NCI-H187 (cell line): ENCODE measurements at regions not wholly inside any gene's neighbourhood (a gene's known extent, or its start where the extent isn't known, plus 50 kb on each side); places are given as distances from the start of the nearest gene placed in this dataset.
"Not testable (repeated sequence)": the region's sequence is repeated elsewhere in the genome, so short reads cannot be mapped to it uniquely, and the experiment has no call there.

Source experiments
- DNase-seq, 2 experiments: peaks; one replicate each; lab custom pipeline; 2025; lab: John Stamatoyannopoulos, UW

DNA sequence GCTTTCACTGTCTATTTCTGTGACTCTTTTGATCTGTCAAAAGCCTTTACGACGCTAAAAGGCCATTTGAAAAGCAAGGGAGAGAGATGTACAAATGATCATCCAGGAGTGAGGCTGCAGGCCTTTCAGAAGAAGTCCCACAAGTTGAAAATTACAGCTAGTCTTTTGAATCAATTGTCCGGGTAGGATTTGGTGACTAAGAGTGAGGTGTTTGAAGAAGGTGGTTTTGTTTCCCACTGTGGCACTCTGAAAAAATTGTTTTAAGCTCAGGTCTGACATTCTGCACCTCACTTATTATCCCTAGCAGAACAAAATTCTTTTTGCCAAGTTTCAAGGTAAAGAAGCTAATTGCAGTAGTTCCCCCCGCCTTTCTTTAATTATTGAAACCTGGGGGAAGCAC is 50.8 kb upstream of the TMEM108 start:
- DNase-seq, result no peak

DNA sequence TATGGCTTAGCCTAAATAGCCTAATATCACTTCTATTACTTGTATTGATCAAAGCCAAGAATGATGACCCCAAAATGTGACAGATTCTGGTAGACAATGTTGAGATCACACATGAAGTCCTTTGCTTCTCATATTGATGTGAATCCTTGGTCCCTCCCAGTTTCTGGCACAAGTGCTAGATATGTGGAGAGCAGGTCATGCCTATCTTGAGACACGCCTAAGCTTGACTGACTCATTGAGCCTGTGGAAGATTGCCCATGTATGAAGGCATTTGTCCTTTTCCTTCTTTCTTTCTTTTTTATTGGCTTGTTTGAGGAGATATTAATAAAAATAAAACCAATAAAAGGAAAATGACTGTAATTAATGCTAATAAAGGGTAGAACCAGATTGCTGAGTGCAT is 54.0 kb upstream of the TMEM108 start:
- DNase-seq, result no peak

DNA sequence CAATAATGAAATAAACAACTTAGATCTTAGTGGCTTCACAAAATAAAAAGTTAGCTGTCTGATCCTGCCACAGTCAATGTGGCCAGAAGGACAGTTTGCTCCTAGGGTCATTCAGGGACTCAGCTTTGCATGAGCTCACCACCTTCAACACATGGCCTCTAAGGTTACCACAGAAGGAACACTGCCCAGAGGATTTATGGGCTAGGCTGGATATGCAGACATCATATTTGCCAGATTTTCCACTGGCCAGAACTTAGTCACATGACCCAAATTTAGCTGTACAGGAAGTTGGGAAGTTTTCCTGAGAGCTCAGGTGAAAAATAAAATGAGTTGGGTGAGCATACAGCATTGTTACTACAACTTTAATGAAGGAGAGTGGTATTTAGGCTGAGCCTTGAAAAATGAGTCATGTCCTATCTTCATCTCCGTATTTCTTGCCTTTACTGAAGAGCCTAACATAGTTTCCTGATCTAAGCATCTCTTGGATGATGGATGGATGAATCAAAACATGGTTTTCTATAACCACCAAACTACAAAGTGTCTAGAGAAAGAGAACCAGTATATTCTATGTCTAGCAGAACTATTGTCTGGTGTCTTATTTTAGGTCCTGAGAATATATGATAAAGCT is 54.9 kb upstream of the TMEM108 start:
- no peak for DNase-seq

DNA sequence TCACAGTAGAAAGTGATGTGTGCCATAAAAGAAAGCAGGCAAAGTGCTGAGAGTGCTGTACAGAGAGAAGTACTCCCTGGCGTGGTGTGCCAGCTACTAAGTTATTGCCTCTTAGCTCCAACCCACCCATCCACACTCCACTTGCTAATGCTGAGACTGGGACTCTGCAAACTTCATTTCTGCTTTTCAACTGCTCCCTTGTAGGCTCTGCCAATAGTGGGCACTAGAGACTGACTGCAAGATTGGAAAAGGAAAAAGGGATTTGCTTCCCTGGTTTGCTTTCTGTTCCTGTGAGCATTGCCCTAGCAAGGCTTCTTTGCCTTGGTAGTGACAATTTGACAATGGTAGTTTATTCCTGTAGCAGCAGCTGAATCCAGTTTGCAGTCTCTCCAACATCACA is 56.5 kb upstream of the TMEM108 start:
- DNase-seq, result no peak

DNA sequence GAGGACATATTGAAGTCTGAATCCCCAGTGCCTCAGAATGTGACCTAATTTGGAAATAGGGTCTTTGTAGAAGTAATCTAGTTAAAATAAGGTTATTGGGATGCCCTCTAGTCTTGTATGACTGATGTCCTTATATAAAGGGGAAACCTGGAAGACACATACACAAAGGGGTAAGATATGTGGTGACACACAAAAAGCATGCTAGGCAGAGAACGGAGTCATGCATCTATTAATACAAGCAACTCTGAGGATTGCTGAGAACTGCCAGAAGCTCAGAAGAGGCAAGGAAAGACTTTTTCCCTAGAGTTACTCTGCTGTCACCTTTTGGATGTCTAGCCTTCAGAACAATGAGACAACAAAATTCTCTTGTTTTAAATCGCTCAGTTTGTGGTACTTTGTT is 58.1 kb upstream of the TMEM108 start:
- DNase-seq, result no peak

DNA sequence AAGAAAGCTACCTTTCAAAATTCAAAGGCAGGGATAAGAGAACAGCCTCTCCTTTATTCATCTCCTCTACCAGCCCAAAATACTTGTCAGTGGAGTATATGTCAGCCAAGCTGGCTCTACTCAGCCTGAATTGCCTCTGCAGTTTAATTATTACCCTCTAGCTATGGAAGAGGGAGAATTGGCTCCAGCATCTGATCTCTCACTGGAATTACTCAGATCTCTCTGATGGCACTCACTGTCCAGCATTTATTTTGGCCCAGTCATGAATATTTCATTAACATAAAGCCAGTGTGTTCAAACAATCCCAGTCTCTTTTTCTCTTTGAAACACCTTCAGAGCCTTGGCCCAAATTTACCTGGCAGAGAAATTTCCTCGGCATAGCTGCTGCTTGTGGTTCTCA is 58.6 kb upstream of the TMEM108 start:
- no peak for DNase-seq

DNA sequence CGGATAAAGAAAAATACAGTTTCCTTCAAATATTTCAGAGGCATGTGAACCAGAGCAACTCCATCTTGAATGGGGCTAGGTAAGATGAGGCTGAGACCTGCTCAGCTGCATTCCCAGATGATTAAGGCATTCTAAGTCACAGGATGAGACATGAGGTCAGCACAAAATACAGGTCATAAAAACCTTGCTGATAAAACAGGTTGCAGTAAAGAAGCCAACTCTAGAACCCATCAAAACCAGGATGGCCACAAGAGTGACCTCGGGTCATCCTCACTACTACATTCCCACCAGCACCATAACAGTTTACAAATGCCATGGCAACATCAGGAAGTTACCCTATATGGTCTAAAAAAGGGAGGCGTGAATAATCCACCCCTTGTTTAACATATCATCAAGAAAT is 59.2 kb upstream of the TMEM108 start:
- DNase-seq, result not testable (repeated sequence)

DNA sequence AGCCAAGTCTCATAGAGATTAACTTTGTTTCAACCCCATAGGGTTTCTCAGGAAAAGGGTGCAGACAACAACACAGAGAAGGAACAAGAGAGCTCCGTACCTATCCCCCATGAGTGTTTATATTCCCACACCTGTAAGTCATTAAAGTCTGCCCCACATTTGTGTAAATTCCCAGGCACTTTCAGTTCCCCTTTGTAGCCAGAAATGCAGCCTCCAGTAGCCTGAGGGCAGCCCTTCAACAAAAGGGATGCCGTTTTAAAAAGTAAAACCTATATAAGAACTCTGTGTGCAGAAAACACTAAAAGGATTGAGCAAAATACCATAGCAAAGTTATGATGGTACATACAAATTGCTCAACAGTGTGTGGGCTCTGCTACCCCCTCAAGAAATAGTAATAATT is 59.7 kb upstream of the TMEM108 start:
- no peak for DNase-seq

DNA sequence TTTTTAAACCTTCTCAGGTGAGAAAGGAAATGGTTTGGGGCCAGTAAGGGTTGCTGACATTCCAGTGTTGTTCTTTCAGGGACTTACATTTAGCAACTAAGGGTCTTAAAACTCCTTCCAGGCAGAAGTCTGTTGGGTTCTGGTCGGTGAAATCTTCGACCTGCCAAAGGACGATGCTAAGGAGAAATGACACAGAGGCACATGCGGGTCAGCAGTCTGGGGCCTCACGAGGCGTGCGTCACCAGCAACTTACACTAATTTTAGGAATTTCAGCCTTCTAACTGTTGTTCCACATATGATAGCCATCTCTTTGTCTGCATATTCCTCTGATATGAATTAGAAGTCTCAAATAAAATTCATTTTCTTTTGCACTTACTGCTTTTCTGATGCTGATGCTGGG is 64.1 kb upstream of the TMEM108 start:
- DNase-seq, result no peak

DNA sequence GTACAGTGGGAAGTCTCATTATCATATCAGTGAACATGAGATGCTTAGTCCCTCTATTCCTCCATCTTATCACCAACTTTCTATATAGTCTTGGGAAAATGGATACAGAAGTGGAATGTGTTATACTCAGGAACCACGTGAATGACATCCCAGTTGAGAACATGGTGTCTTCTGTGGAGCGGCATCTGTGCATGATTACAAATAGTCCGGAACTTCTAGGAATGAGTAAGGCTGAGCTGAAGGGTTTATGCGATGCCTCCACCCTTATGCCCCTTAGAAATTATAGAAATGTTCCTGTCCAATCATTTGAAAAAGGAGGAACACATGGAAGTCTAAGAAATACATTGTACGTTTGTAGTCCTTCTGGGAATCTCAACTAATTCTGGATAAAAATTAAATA is 64.8 kb upstream of the TMEM108 start:
- no peak for DNase-seq

DNA sequence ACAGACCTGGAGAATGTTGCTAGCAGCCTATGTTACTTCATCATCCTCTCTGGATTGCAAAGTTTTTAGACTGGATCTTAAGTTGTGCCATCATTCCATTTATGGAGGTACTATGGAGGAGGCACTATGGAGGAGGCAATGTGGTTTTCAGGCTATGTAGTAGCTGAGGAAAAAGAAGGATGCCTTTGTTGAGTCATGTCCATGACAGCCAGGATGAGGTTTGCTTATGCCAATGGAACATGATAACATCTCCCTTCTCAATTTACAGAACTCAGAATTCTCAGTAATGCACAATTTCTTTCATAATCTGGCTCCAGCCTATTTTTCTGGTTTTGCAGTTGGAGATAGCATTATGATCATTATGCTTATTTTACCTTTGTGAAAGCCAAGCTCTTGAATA is 65.9 kb upstream of the TMEM108 start:
- DNase-seq, result no peak

DNA sequence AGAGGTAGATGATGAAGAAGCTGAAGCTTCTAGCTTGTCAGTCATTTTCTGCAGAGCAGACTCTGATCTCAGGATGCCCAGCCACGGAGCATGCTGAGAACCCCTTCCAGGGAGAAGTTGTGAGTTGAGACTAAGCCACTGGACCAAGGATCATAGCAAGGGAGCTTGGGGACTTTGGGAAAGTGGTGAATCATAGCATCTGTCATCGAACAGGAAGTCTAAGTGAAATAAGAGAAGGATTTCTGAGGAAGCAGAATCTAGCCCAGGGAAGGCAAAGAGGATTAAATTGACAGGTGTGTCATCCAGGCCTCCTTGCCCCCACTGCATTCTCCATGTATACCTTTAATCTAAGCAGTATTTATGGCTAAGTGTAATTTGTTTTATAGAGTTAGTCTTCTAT is 71.8 kb upstream of the TMEM108 start:
- no peak for DNase-seq

DNA sequence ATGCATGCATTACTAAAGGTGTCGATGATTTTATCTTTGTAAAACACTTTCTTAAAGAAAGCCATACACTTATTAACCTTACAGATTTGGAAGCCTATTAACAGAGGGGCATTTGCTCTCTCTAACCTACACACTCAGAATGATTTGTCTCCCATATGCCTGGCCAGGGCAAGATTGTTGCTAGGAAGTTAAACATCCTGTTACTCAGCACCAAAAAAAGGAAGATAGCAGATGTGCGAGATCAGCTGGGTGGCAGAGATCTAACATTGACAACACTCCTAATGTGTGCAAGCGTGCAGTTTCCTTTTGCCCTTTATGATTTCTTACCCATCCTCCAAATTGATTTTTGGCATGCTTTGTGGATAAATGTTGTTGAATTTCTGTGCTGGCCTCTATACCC is 73.9 kb upstream of the TMEM108 start:
- DNase-seq, result no peak

DNA sequence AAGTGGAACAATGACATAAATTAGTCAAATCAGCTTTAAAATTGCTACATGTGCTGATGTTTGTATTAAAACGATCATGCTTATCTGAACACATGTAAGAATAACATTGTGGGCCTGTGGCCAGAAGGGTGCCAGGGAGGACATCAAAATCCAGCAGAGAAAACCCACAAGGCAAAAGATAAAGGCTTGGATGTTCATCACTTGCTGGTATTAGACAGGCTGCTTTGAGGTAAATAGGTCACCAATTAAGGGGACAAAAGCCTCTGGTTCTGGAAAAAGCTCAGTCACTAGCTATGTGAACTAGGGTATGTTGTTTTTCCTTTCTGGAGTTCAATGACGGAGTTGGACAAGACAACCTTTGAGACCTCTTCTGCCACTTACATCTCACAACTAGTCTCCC is 74.4 kb upstream of the TMEM108 start:
- no peak for DNase-seq

DNA sequence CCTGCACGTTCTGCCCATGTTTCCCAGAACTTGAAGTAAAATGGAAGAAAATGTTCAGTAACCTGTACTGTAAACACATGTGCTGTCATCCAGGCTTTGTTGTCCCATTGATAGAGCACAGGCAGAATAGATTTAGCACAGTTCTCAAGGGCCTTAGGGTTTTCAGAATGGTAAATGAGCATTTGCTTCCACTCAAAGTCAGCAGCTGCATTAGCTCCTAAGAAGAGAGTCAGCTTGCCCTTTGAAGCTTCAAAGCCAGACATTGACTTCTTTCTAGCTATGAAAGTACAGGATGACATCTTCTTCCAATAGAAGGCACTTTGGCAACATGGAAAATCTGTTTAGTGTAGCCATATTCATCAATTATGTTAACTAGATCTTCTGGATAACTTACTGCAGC is 76.2 kb upstream of the TMEM108 start:
- no peak for DNase-seq

DNA sequence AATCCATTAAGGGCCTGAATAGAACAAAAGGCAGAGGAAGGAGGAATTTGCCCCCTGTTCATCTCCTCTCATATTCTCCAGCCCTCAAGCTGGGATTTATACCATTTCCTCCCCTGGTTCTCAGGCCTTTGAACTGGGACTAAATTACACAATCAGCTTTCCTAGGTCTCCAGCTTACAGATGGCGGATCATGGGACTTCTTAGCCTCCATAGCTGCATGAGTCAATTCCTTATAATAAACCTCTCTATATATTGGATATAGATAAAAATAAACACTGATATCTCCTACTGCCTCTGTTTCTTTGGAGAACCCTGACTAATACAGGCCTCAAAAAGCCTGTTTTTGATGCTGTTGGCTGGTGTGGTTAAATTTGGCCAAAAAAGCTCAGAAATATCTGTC is 84.5 kb upstream of the TMEM108 start:
- no peak for DNase-seq

DNA sequence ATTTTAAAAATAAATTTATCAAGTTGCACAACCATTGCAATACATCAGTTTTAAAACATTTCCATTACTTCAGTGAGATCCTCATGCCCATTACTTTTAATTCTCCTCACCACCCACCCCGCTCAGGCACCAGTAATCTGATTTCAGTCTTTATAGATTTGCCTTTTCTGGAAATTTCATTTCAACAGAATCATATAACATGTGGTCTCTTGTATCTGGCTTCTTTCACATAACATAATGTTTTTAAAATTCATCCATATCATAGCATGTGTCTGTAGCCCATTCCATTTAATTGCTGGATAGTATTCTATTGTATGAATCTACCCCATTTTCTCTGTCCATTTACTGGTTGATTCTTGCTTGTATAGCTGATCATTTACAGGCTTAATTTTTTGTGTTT is 110.3 kb upstream of the TMEM108 start:
- DNase-seq, result no peak

DNA sequence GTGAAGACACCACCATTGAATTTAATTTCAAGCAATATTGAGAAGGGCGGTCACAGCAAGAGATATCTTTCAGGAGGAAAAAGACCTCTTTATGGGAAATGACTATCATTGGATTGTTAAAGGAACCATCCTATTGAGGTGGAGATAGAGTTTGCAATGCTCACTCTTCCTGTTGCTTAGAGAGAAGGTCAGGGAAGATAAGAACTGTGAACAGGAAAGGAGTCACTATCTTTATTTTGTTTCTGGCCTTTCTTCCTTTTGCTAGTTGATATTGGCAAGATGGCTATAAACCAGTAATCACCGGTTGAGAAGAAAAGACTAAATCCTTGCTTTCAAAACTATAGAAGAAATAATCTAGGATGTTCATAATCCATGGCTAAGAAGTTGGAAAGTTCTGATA is 112.1 kb upstream of the TMEM108 start:
- DNase-seq, result no peak

DNA sequence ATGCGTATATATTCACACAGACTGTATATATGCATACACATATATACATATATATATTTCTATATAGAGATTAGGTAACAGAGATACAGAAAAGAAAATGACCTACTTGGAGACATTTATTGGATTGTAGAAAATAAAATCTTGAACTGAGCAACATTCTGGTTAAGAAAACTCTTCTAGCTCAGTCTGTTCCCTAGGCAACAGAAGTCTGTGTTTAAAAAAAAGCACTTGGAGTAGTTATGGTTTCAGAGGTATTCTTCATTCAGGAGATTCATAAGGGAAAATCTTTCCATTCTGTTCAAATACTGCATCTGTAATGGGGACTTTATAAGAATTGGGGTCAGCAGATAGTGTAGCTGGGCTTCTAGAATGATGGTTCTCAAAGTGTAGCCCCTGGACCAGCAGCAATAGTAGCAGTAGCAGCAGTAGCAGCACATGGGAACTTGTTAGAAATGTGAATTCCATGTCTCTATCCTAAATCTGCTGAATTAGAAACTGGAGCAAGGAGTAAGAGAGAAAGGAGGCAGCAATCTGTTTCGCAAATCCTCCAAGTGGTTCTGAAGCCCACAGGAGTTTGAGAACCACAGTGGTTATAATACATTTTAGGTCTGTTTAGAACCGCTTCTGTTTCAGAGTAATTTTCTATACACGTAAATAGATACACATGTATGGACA is 112.8 kb upstream of the TMEM108 start:
- no peak for DNase-seq

DNA sequence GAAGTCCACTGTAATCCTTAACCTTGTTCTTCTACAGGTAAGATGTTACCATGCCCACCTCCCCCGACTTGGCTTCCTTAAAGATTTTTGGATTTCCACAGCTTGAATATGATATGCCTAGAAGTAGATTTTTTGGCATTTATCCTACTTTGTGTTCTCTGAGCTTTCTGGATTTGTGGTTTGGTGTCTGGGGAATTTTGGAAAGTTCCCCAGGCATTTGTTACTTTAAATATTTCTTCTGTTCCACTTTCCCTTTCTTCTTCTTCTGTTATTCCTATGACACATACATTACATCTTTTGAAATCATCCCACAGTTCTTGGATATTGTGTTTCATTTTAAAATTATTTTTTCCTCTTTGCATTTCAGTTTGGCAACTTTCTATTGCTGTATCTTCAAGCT is 122.1 kb upstream of the TMEM108 start:
- no peak for DNase-seq

DNA sequence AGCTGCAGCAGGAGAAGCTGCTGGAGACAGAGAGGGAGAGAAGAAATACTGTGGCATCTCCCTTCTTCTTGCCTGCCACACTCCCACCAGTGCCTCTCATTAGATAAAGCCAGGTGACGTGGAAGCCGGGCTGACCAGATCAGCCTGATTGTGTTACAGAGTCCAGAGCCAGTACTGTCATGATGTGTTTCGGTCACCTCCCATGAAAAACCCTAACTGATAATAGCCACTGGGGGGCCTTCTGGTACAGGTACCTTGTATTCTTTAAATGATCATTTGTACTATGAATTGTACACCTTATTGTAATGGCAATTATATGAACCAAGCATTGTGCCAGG is 125.8 kb upstream of the TMEM108 start:
- DNase-seq, result no peak

DNA sequence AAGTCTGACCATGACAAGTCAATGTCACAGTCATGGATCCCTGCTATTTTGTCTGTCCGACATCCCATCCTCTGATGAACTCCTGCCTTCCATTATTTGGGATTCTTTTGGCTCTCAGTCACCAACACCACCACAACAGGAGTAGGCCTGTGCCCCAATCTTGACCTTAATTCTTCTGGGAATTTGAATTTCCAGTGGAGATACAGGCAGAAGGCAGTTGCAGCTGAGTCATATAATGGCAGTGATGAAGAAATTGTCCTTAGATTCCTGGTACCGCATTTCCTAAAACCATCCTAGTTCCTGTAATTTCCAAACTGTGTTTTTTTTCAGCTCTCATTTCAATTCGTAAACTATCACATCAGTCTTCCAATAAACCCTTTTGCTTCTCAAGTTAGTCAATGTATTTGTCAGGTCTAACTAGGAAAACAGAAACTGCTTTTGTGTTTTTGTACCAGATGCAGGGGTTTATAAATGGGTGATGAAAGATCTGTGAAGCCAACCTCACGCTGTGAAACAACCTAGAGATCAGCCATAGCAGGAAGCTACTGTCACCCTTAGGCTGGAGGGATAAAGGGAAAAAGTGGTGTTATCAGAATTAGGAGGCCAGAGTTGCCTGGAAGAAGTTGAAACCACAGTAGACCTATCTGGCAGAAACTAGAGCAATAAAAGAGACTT is 126.3 kb upstream of the TMEM108 start:
- DNase-seq, result no peak

DNA sequence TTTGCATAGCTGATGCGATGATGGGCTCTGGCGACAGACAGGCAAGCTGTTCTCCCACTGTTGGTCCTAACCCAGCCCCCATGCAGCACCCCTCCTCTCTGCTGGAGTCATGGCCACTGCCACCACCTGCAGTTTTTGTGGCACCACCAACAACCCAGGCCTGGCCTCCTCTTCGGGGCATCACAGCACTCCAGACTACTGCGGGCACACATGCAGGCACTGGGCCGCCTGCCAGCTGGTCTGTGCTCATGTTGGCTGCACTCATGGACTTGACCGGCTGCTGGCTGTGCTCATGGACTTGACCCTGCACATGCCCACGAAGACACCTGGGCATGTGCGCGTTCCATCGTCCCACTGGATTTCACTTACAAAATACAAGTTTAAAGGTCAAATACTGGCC is 130.9 kb upstream of the TMEM108 start:
- DNase-seq, result no peak

DNA sequence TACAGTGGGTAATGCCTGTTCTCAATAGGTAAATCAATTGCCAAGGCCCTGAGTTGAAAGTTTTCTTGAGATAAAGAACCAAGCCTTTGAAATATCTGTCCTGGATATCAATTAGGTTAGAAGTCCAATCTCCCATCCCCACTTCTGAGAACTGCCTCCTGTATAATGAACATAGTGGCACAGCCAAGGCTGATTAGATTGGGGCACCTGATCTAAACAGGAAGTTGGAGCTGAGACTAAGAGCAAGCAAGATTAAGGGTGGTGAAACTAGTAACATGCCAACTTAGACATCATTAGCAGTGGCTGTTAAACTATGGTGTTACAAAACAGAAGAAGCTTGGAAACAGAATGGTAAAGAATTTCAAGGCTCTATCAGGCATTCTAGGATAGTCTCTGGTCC is 137.7 kb upstream of the TMEM108 start:
- DNase-seq, result no peak
